ENCODE measurements at regions not wholly inside any gene's neighbourhood (a gene's known extent, or its start where the extent isn't known, plus 50 kb on each side); places are given as distances from the start of the nearest gene placed in this dataset.
A peak's percentile ranks its signal among the peaks of the same experiment; 100 is the strongest.
"Not testable (repeated sequence)": the region's sequence is repeated elsewhere in the genome, so short reads cannot be mapped to it uniquely, and the experiment has no call there.

- DNase-seq (ENCODE audit: low read depth, low spot score) = no peak
These were observed 68.1 kb upstream of the IFFO2 start for GRCh38 chr1:19024532-19024931.

GRCh38 chr1:19023787-19024186 lies 67.3 kb upstream of the IFFO2 start:
- no peak for DNase-seq (ENCODE audit: low read depth, low spot score)

- DNase-seq (ENCODE audit: low read depth, low spot score) = no peak
These were observed 65.4 kb upstream of the IFFO2 start for GRCh38 chr1:19021845-19022244.

- DNase-seq (ENCODE audit: low read depth, low spot score) = not testable (repeated sequence)
These were observed 62.8 kb upstream of the IFFO2 start for GRCh38 chr1:19019288-19019687.

GRCh38 chr1:19015476-19015875 lies 59.0 kb upstream of the IFFO2 start:
- no peak for DNase-seq (ENCODE audit: low read depth, low spot score)

GRCh38 chr1:19014765-19015164 lies 58.3 kb upstream of the IFFO2 start:
- no peak for DNase-seq (ENCODE audit: low read depth, low spot score)

GRCh38 chr1:19013826-19014548 lies 57.5 kb upstream of the IFFO2 start:
- DNase-seq (ENCODE audit: low read depth, low spot score) = no peak

GRCh38 chr1:19011845-19012231 lies 55.4 kb upstream of the IFFO2 start:
- DNase-seq (ENCODE audit: low read depth, low spot score) = peak; percentile 34

GRCh38 chr1:19010995-19011844 lies 54.7 kb upstream of the IFFO2 start:
- peak; percentile 99 for DNase-seq (ENCODE audit: low read depth, low spot score)

- DNase-seq (ENCODE audit: low read depth, low spot score) = no peak
These were observed 54.0 kb upstream of the IFFO2 start for GRCh38 chr1:19010503-19010902.

- peak; percentile 97 for DNase-seq (ENCODE audit: low read depth, low spot score)
These were observed 53.4 kb upstream of the IFFO2 start for GRCh38 chr1:19009882-19010321.

- no peak for DNase-seq (ENCODE audit: low read depth, low spot score)
These were observed 52.8 kb upstream of the IFFO2 start for GRCh38 chr1:19009126-19009881.

GRCh38 chr1:19007491-19008441 lies 51.3 kb upstream of the IFFO2 start:
- peak; percentile 32 for DNase-seq (ENCODE audit: low read depth, low spot score)

- no peak for DNase-seq (ENCODE audit: low read depth, low spot score)
These were observed 50.4 kb upstream of the IFFO2 start for GRCh38 chr1:19006837-19007271.
